DND-41 (cell line): ENCODE measurements at regions not wholly inside any gene's neighbourhood (a gene's known extent, or its start where the extent isn't known, plus 50 kb on each side); places are given as distances from the start of the nearest gene placed in this dataset.

Experiments
- CTCF ChIP-seq: IDR thresholded peaks from 2 replicates; pipeline ENCODE4 v1.5.1; 2012; ENCODE audit warnings: borderline replicate concordance, low read length, moderate library complexity, mild to moderate bottlenecking; ENCODE audit not compliant: poor library complexity, severe bottlenecking; ENCODE audit errors: extremely low read depth
- EZH2 ChIP-seq: IDR thresholded peaks from 3 replicates; pipeline ENCODE4 v1.6.1; 2012; ENCODE audit warnings: borderline replicate concordance, low read depth, mild to moderate bottlenecking, moderate library complexity, low read length, inconsistent platforms; ENCODE audit not compliant: severe bottlenecking

- TF ChIP-seq CTCF (no peak), EZH2 (no peak)
Measured at GRCh38 chr10:62480196-62480595, 106.0 kb downstream of the ZNF365 start.
